ENCODE measurements at regions not wholly inside any gene's neighbourhood (a gene's known extent, or its start where the extent isn't known, plus 50 kb on each side); places are given as distances from the start of the nearest gene placed in this dataset.

- H3K4me1 Mint-ChIP-seq (ENCODE audit: unreplicated experiment): peaks cover 3% of the 10 kb centered on the region
- TF ChIP-seq CTCF (IDR thresholded peaks at IDR 0.05; ENCODE audit: unreplicated experiment): no peak
- DNase-seq (ENCODE audit: low spot score): no peak
- H3K27me3 Mint-ChIP-seq (ENCODE audit: unreplicated experiment): peaks cover 5% of the 10 kb centered on the region
- H3K9me3 Mint-ChIP-seq (ENCODE audit: unreplicated experiment): no peaks in the 10 kb centered on the region
- no peak overlapping the region for H3K4me3 Mint-ChIP-seq (ENCODE audit: unreplicated experiment)
- H3K27ac Mint-ChIP-seq (ENCODE audit: unreplicated experiment): no peak overlapping the region
- no peaks in the 10 kb centered on the region for H3K36me3 Mint-ChIP-seq (ENCODE audit: low read depth, unreplicated experiment)
Observed at GRCh38 chr2:234583331-234583730, 86.5 kb upstream of the ARL4C start.

GRCh38 chr2:234580686-234581085 is 83.8 kb upstream of the ARL4C start:
- no peak overlapping the region for H3K4me3 Mint-ChIP-seq (ENCODE audit: unreplicated experiment)
- no peak for DNase-seq (ENCODE audit: low spot score)
- no peak for TF ChIP-seq CTCF (IDR thresholded peaks at IDR 0.05; ENCODE audit: unreplicated experiment)
- no peaks in the 10 kb centered on the region for H3K36me3 Mint-ChIP-seq (ENCODE audit: low read depth, unreplicated experiment)
- H3K4me1 Mint-ChIP-seq (ENCODE audit: unreplicated experiment): peaks cover 3% of the 10 kb centered on the region
- no peak overlapping the region for H3K27ac Mint-ChIP-seq (ENCODE audit: unreplicated experiment)
- no peaks in the 10 kb centered on the region for H3K9me3 Mint-ChIP-seq (ENCODE audit: unreplicated experiment)
- H3K27me3 Mint-ChIP-seq (ENCODE audit: unreplicated experiment): peaks cover 5% of the 10 kb centered on the region

GRCh38 chr2:234579231-234579962 is 82.5 kb upstream of the ARL4C start:
- H3K4me3 Mint-ChIP-seq (ENCODE audit: unreplicated experiment): no peak overlapping the region

GRCh38 chr2:234578389-234578788 is 81.5 kb upstream of the ARL4C start:
- peaks cover 3% of the 10 kb centered on the region for H3K4me1 Mint-ChIP-seq (ENCODE audit: unreplicated experiment)
- H3K27ac Mint-ChIP-seq (ENCODE audit: unreplicated experiment): no peak overlapping the region
- H3K4me3 Mint-ChIP-seq (ENCODE audit: unreplicated experiment): no peak overlapping the region
- TF ChIP-seq CTCF (IDR thresholded peaks at IDR 0.05; ENCODE audit: unreplicated experiment): no peak
- DNase-seq (ENCODE audit: low spot score): no peak
- no peaks in the 10 kb centered on the region for H3K9me3 Mint-ChIP-seq (ENCODE audit: unreplicated experiment)
- peaks cover 5% of the 10 kb centered on the region for H3K27me3 Mint-ChIP-seq (ENCODE audit: unreplicated experiment)
- no peaks in the 10 kb centered on the region for H3K36me3 Mint-ChIP-seq (ENCODE audit: low read depth, unreplicated experiment)

More at GRCh38 chr2:234579231-234579962, 82.5 kb upstream of the ARL4C start:
- Mint-ChIP-seq H3K4me1 (ENCODE audit: unreplicated experiment) (peaks cover 3% of the 10 kb centered on the region), H3K27me3 (ENCODE audit: unreplicated experiment) (peaks cover 5% of the 10 kb centered on the region), H3K36me3 (ENCODE audit: low read depth, unreplicated experiment) (no peaks in the 10 kb centered on the region), H3K9me3 (ENCODE audit: unreplicated experiment) (no peaks in the 10 kb centered on the region), H3K27ac (ENCODE audit: unreplicated experiment) (no peak overlapping the region)
- DNase-seq (ENCODE audit: low spot score): no peak
- TF ChIP-seq CTCF (IDR thresholded peaks at IDR 0.05; ENCODE audit: unreplicated experiment): no peak

GRCh38 chr2:234577191-234577590 is 80.3 kb upstream of the ARL4C start:
- Mint-ChIP-seq H3K4me1 (ENCODE audit: unreplicated experiment) (no peaks in the 10 kb centered on the region), H3K27me3 (ENCODE audit: unreplicated experiment) (peaks cover 3% of the 10 kb centered on the region), H3K9me3 (ENCODE audit: unreplicated experiment) (no peaks in the 10 kb centered on the region), H3K4me3 (ENCODE audit: unreplicated experiment) (no peak overlapping the region), H3K27ac (ENCODE audit: unreplicated experiment) (no peak overlapping the region), H3K36me3 (ENCODE audit: low read depth, unreplicated experiment) (no peaks in the 10 kb centered on the region)
- DNase-seq (ENCODE audit: low spot score): no peak
- TF ChIP-seq CTCF (IDR thresholded peaks at IDR 0.05; ENCODE audit: unreplicated experiment): no peak
